HG02798 (cell line): ENCODE measurements at regions not wholly inside any gene's neighbourhood (a gene's known extent, or its start where the extent isn't known, plus 50 kb on each side); places are given as distances from the start of the nearest gene placed in this dataset.
A peak's percentile ranks its signal among the peaks of the same experiment; 100 is the strongest.

Experiments used
- ATAC-seq: cut with Tn5 transposase; IDR thresholded peaks from one replicate; pipeline ENCODE4 v1.9.1; 2021; ENCODE audit warnings: mild to moderate bottlenecking; ENCODE audit not compliant: unreplicated experiment, poor library complexity

GRCh38 chr15:70494517-70494851 is 268.9 kb downstream of the UACA start:
- ATAC-seq: no peak

GRCh38 chr15:70493787-70494516 is 269.4 kb downstream of the UACA start:
- no peak for ATAC-seq

- ATAC-seq: no peak
These were observed 270.0 kb downstream of the UACA start for GRCh38 chr15:70493376-70493775.

GRCh38 chr15:70492240-70493177 is 270.8 kb downstream of the UACA start:
- peak; percentile 52 for ATAC-seq

- no peak for ATAC-seq
These were observed 271.7 kb downstream of the UACA start for GRCh38 chr15:70491641-70492040.

GRCh38 chr15:70491201-70491621 is 272.1 kb downstream of the UACA start:
- ATAC-seq: no peak

GRCh38 chr15:70490838-70491155 is 272.6 kb downstream of the UACA start:
- no peak for ATAC-seq

GRCh38 chr15:70490148-70490837 is 273.1 kb downstream of the UACA start:
- no peak for ATAC-seq

- no peak for ATAC-seq
These were observed 274.2 kb downstream of the UACA start for GRCh38 chr15:70488941-70489848.

- ATAC-seq: no peak
These were observed 275.3 kb downstream of the UACA start for GRCh38 chr15:70488002-70488605.

GRCh38 chr15:70487387-70487740 is 276.0 kb downstream of the UACA start:
- ATAC-seq: no peak

- ATAC-seq: peak; percentile 71
These were observed 276.6 kb downstream of the UACA start for GRCh38 chr15:70486451-70487386.

- no peak for ATAC-seq
These were observed 277.3 kb downstream of the UACA start for GRCh38 chr15:70486012-70486411.

GRCh38 chr15:70484993-70485392 is 278.4 kb downstream of the UACA start:
- no peak for ATAC-seq

GRCh38 chr15:70483513-70483912 is 279.8 kb downstream of the UACA start:
- ATAC-seq: no peak

GRCh38 chr15:70480196-70480856 is 283.0 kb downstream of the UACA start:
- ATAC-seq: no peak

- no peak for ATAC-seq
These were observed 283.6 kb downstream of the UACA start for GRCh38 chr15:70479785-70480184.

- no peak for ATAC-seq
These were observed 284.3 kb downstream of the UACA start for GRCh38 chr15:70479056-70479455.
